ENCODE measurements at regions not wholly inside any gene's neighbourhood (a gene's known extent, or its start where the extent isn't known, plus 50 kb on each side); places are given as distances from the start of the nearest gene placed in this dataset.

- H3K9me3 ChIP-seq (ENCODE audit: insufficient read depth, low read depth, low read length) = no peaks in the 10 kb centered on the region
- no peaks in the 10 kb centered on the region for H3K4me1 ChIP-seq (ENCODE audit: insufficient read depth, low read length)
- H3K27ac ChIP-seq (ENCODE audit: low read depth, low read length) = no peak overlapping the region
- no peaks in the 10 kb centered on the region for H3K27me3 ChIP-seq (ENCODE audit: insufficient read depth, low read length)
- H3K9ac ChIP-seq (ENCODE audit: low read depth, low read length) = no peak overlapping the region
- H3K4me3 ChIP-seq (ENCODE audit: low read length) = no peak overlapping the region
- H3K36me3 ChIP-seq (ENCODE audit: insufficient read depth, low read length) = no peaks in the 10 kb centered on the region
- WGBS = 82% methylated on average over 3 of the region's 3 CpGs
Observed at GRCh38 chr2:176388861-176389260, 119.6 kb downstream of the MTX2 start.

- Histone ChIP-seq H3K36me3 (ENCODE audit: insufficient read depth, low read length) (no peaks in the 10 kb centered on the region), H3K4me1 (ENCODE audit: insufficient read depth, low read length) (no peaks in the 10 kb centered on the region), H3K27me3 (ENCODE audit: insufficient read depth, low read length) (no peaks in the 10 kb centered on the region), H3K9me3 (ENCODE audit: insufficient read depth, low read depth, low read length) (no peaks in the 10 kb centered on the region), H3K27ac (ENCODE audit: low read depth, low read length) (no peak overlapping the region), H3K9ac (ENCODE audit: low read depth, low read length) (no peak overlapping the region), H3K4me3 (ENCODE audit: low read length) (no peak overlapping the region)
- WGBS = 80% methylated on average over 4 of the region's 5 CpGs
Observed at GRCh38 chr2:176390276-176391147, 121.3 kb downstream of the MTX2 start.

- H3K4me1 ChIP-seq (ENCODE audit: insufficient read depth, low read length) = no peaks in the 10 kb centered on the region
- no peaks in the 10 kb centered on the region for H3K9me3 ChIP-seq (ENCODE audit: insufficient read depth, low read depth, low read length)
- H3K36me3 ChIP-seq (ENCODE audit: insufficient read depth, low read length) = no peaks in the 10 kb centered on the region
- 100% methylated on average over 1 of the region's 1 CpG for WGBS
- no peak overlapping the region for H3K4me3 ChIP-seq (ENCODE audit: low read length)
- H3K27me3 ChIP-seq (ENCODE audit: insufficient read depth, low read length) = no peaks in the 10 kb centered on the region
- no peak overlapping the region for H3K9ac ChIP-seq (ENCODE audit: low read depth, low read length)
- H3K27ac ChIP-seq (ENCODE audit: low read depth, low read length) = no peak overlapping the region
Observed at GRCh38 chr2:176391148-176391419, 121.8 kb downstream of the MTX2 start.

GRCh38 chr2:176392249-176392648 is 123.0 kb downstream of the MTX2 start:
- Histone ChIP-seq H3K4me1 (ENCODE audit: insufficient read depth, low read length) (peaks cover 4% of the 10 kb centered on the region; the same call in 1 of the 2 replicates), H3K36me3 (ENCODE audit: insufficient read depth, low read length) (no peaks in the 10 kb centered on the region), H3K4me3 (ENCODE audit: low read length) (no peak overlapping the region), H3K27me3 (ENCODE audit: insufficient read depth, low read length) (no peaks in the 10 kb centered on the region), H3K9ac (ENCODE audit: low read depth, low read length) (no peak overlapping the region), H3K9me3 (ENCODE audit: insufficient read depth, low read depth, low read length) (no peaks in the 10 kb centered on the region), H3K27ac (ENCODE audit: low read depth, low read length) (no peak overlapping the region)
- WGBS = 92% methylated on average over 6 of the region's 6 CpGs

- H3K27me3 ChIP-seq (ENCODE audit: insufficient read depth, low read length) = no peaks in the 10 kb centered on the region
- no peaks in the 10 kb centered on the region for H3K9me3 ChIP-seq (ENCODE audit: insufficient read depth, low read depth, low read length)
- WGBS = 93% methylated on average over 3 of the region's 3 CpGs
- H3K27ac ChIP-seq (ENCODE audit: low read depth, low read length) = no peak overlapping the region
- peaks cover 4% of the 10 kb centered on the region; the same call in 1 of the 2 replicates for H3K4me1 ChIP-seq (ENCODE audit: insufficient read depth, low read length)
- H3K4me3 ChIP-seq (ENCODE audit: low read length) = no peak overlapping the region
- H3K36me3 ChIP-seq (ENCODE audit: insufficient read depth, low read length) = no peaks in the 10 kb centered on the region
- H3K9ac ChIP-seq (ENCODE audit: low read depth, low read length) = no peak overlapping the region
Observed at GRCh38 chr2:176392744-176393414, 123.6 kb downstream of the MTX2 start.

- Histone ChIP-seq H3K9me3 (ENCODE audit: insufficient read depth, low read depth, low read length) (no peaks in the 10 kb centered on the region), H3K27ac (ENCODE audit: low read depth, low read length) (no peak overlapping the region), H3K36me3 (ENCODE audit: insufficient read depth, low read length) (no peaks in the 10 kb centered on the region), H3K27me3 (ENCODE audit: insufficient read depth, low read length) (no peaks in the 10 kb centered on the region), H3K4me1 (ENCODE audit: insufficient read depth, low read length) (peaks cover 4% of the 10 kb centered on the region; the same call in 1 of the 2 replicates), H3K4me3 (ENCODE audit: low read length) (no peak overlapping the region), H3K9ac (ENCODE audit: low read depth, low read length) (no peak overlapping the region)
- WGBS = 96% methylated on average over 3 of the region's 3 CpGs
Observed at GRCh38 chr2:176395273-176395854, 126.1 kb downstream of the MTX2 start.

- Histone ChIP-seq H3K4me1 (ENCODE audit: insufficient read depth, low read length) (peaks cover 4% of the 10 kb centered on the region; the same call in 1 of the 2 replicates), H3K9me3 (ENCODE audit: insufficient read depth, low read depth, low read length) (no peaks in the 10 kb centered on the region), H3K4me3 (ENCODE audit: low read length) (no peak overlapping the region), H3K9ac (ENCODE audit: low read depth, low read length) (no peak overlapping the region), H3K27ac (ENCODE audit: low read depth, low read length) (no peak overlapping the region), H3K27me3 (ENCODE audit: insufficient read depth, low read length) (no peaks in the 10 kb centered on the region), H3K36me3 (ENCODE audit: insufficient read depth, low read length) (no peaks in the 10 kb centered on the region)
- WGBS = 96% methylated on average over 2 of the region's 2 CpGs
Observed at GRCh38 chr2:176398243-176399073, 129.2 kb downstream of the MTX2 start.

- Histone ChIP-seq H3K27me3 (ENCODE audit: insufficient read depth, low read length) (no peaks in the 10 kb centered on the region), H3K4me1 (ENCODE audit: insufficient read depth, low read length) (peaks cover 4% of the 10 kb centered on the region; the same call in 1 of the 2 replicates), H3K27ac (ENCODE audit: low read depth, low read length) (no peak overlapping the region), H3K4me3 (ENCODE audit: low read length) (no peak overlapping the region), H3K9me3 (ENCODE audit: insufficient read depth, low read depth, low read length) (no peaks in the 10 kb centered on the region), H3K36me3 (ENCODE audit: insufficient read depth, low read length) (no peaks in the 10 kb centered on the region), H3K9ac (ENCODE audit: low read depth, low read length) (no peak overlapping the region)
Observed at GRCh38 chr2:176399074-176399598, 129.9 kb downstream of the MTX2 start.

GRCh38 chr2:176405477-176405876 is 136.2 kb downstream of the MTX2 start:
- H3K4me1 ChIP-seq (ENCODE audit: insufficient read depth, low read length) = no peaks in the 10 kb centered on the region
- H3K27me3 ChIP-seq (ENCODE audit: insufficient read depth, low read length) = no peaks in the 10 kb centered on the region
- no peaks in the 10 kb centered on the region for H3K36me3 ChIP-seq (ENCODE audit: insufficient read depth, low read length)
- H3K9me3 ChIP-seq (ENCODE audit: insufficient read depth, low read depth, low read length) = no peaks in the 10 kb centered on the region
- no peak overlapping the region for H3K9ac ChIP-seq (ENCODE audit: low read depth, low read length)
- no CpG with 5 or more reads among the region's 4 CpGs for WGBS
- no peak overlapping the region for H3K27ac ChIP-seq (ENCODE audit: low read depth, low read length)
- no peak overlapping the region for H3K4me3 ChIP-seq (ENCODE audit: low read length)

GRCh38 chr2:176407706-176408105 is 138.5 kb downstream of the MTX2 start:
- H3K4me1 ChIP-seq (ENCODE audit: insufficient read depth, low read length) = no peaks in the 10 kb centered on the region
- H3K36me3 ChIP-seq (ENCODE audit: insufficient read depth, low read length) = no peaks in the 10 kb centered on the region
- no peak overlapping the region for H3K4me3 ChIP-seq (ENCODE audit: low read length)
- H3K9me3 ChIP-seq (ENCODE audit: insufficient read depth, low read depth, low read length) = no peaks in the 10 kb centered on the region
- no peak overlapping the region for H3K27ac ChIP-seq (ENCODE audit: low read depth, low read length)
- no peak overlapping the region for H3K9ac ChIP-seq (ENCODE audit: low read depth, low read length)
- no peaks in the 10 kb centered on the region for H3K27me3 ChIP-seq (ENCODE audit: insufficient read depth, low read length)

All from HUES64 (cell line).